Stimulated activated CD4-positive, alpha-beta T cell treated with anti-CD3 and anti-CD28 coated beads, Interleukin-1b, Interleukin-23, amount 100 ng/mL, for 1 hour (primary cell): ENCODE measurements at regions not wholly inside any gene's neighbourhood (a gene's known extent, or its start where the extent isn't known, plus 50 kb on each side); places are given as distances from the start of the nearest gene placed in this dataset.
"Not testable (repeated sequence)": the region's sequence is repeated elsewhere in the genome, so short reads cannot be mapped to it uniquely, and the experiment has no call there.

Source experiments
- DNase-seq, 2 donors: peaks; one replicate each; pipeline ENCODE4 v3.0.0-alpha.2; 2020; ENCODE audit warnings: low read depth in 2 of 2

GRCh38 chr16:49940464-49941224 lies 84.4 kb upstream of the CNEP1R1 start:
- DNase-seq, result no peak

GRCh38 chr16:49944221-49944620 lies 80.8 kb upstream of the CNEP1R1 start:
- DNase-seq, result no peak

GRCh38 chr16:49947907-49948678 lies 76.9 kb upstream of the CNEP1R1 start:
- DNase-seq, result no peak

GRCh38 chr16:49951574-49952195 lies 73.3 kb upstream of the CNEP1R1 start:
- no peak for DNase-seq

GRCh38 chr16:49952386-49952785 lies 72.6 kb upstream of the CNEP1R1 start:
- no peak for DNase-seq

GRCh38 chr16:49953090-49953489 lies 71.9 kb upstream of the CNEP1R1 start:
- no peak for DNase-seq

- DNase-seq, result no peak
Observed at GRCh38 chr16:49955858-49956257, 69.2 kb upstream of the CNEP1R1 start.

- DNase-seq, result no peak
Observed at GRCh38 chr16:49956915-49957314, 68.1 kb upstream of the CNEP1R1 start.

- no peak for DNase-seq
Observed at GRCh38 chr16:49958448-49958847, 66.6 kb upstream of the CNEP1R1 start.

GRCh38 chr16:49959552-49960277 lies 65.3 kb upstream of the CNEP1R1 start:
- DNase-seq, result no peak

GRCh38 chr16:49961089-49961488 lies 63.9 kb upstream of the CNEP1R1 start:
- DNase-seq, result no peak

GRCh38 chr16:49962566-49962965 lies 62.5 kb upstream of the CNEP1R1 start:
- DNase-seq, result not testable (repeated sequence)

- no peak for DNase-seq
Observed at GRCh38 chr16:49964316-49964715, 60.7 kb upstream of the CNEP1R1 start.

- no peak for DNase-seq
Observed at GRCh38 chr16:49964973-49965372, 60.1 kb upstream of the CNEP1R1 start.

GRCh38 chr16:49967012-49967559 lies 57.9 kb upstream of the CNEP1R1 start:
- no peak for DNase-seq

GRCh38 chr16:49969091-49970030 lies 55.7 kb upstream of the CNEP1R1 start:
- no peak for DNase-seq

GRCh38 chr16:49970797-49971431 lies 54.1 kb upstream of the CNEP1R1 start:
- no peak for DNase-seq

- no peak for DNase-seq
Observed at GRCh38 chr16:49972280-49972679, 52.7 kb upstream of the CNEP1R1 start.

- no peak for DNase-seq
Observed at GRCh38 chr16:49972961-49973360, 52.1 kb upstream of the CNEP1R1 start.
